HUDEP-2 (cell line): ENCODE measurements at regions not wholly inside any gene's neighbourhood (a gene's known extent, or its start where the extent isn't known, plus 50 kb on each side); places are given as distances from the start of the nearest gene placed in this dataset.
"Not testable (repeated sequence)": the region's sequence is repeated elsewhere in the genome, so short reads cannot be mapped to it uniquely, and the experiment has no call there.

ENCODE experiments used
- DNase-seq, 76 experiments: peaks; one replicate each; lab custom pipeline; 2025; ENCODE audit not compliant: unreplicated experiment in 76 of 76; lab: John Stamatoyannopoulos, UW

- not testable (repeated sequence) for DNase-seq
Observed at GRCh38 chr17:30644287-30644686, 167.1 kb downstream of the GOSR1 start.

GRCh38 chr17:30641428-30641827 is 164.2 kb downstream of the GOSR1 start:
- not testable (repeated sequence) for DNase-seq

GRCh38 chr17:30639391-30639790 is 162.2 kb downstream of the GOSR1 start:
- not testable (repeated sequence) for DNase-seq

- DNase-seq: not testable (repeated sequence)
Observed at GRCh38 chr17:30638968-30639367, 161.8 kb downstream of the GOSR1 start.

GRCh38 chr17:30631651-30632050 is 154.4 kb downstream of the GOSR1 start:
- not testable (repeated sequence) for DNase-seq

- not testable (repeated sequence) for DNase-seq
Observed at GRCh38 chr17:30625380-30625779, 148.2 kb downstream of the GOSR1 start.

GRCh38 chr17:30624180-30624579 is 147.0 kb downstream of the GOSR1 start:
- not testable (repeated sequence) for DNase-seq

- not testable (repeated sequence) for DNase-seq
Observed at GRCh38 chr17:30609682-30610081, 132.5 kb downstream of the GOSR1 start.

GRCh38 chr17:30605523-30605922 is 128.3 kb downstream of the GOSR1 start:
- DNase-seq: no peak

- DNase-seq: no peak
Observed at GRCh38 chr17:30605027-30605426, 127.8 kb downstream of the GOSR1 start.

- DNase-seq: not testable (repeated sequence)
Observed at GRCh38 chr17:30602396-30602795, 125.2 kb downstream of the GOSR1 start.

- not testable (repeated sequence) for DNase-seq
Observed at GRCh38 chr17:30601984-30602383, 124.8 kb downstream of the GOSR1 start.

- DNase-seq: peak in 10 of 76 experiments; percentile 2 to 44 (median 18)
Observed at GRCh38 chr17:30600830-30601494, 123.8 kb downstream of the GOSR1 start.

- DNase-seq: peak in 72 of 76 experiments; percentile 11 to 81 (median 63)
Observed at GRCh38 chr17:30600060-30600829, 123.0 kb downstream of the GOSR1 start.

- no peak for DNase-seq
Observed at GRCh38 chr17:30599428-30600059, 122.3 kb downstream of the GOSR1 start.

GRCh38 chr17:30597776-30598288 is 120.6 kb downstream of the GOSR1 start:
- DNase-seq: no peak

- not testable (repeated sequence) for DNase-seq
Observed at GRCh38 chr17:30596948-30597775, 120.0 kb downstream of the GOSR1 start.

- not testable (repeated sequence) for DNase-seq
Observed at GRCh38 chr17:30594953-30595371, 117.8 kb downstream of the GOSR1 start.

- no peak for DNase-seq
Observed at GRCh38 chr17:30594223-30594952, 117.2 kb downstream of the GOSR1 start.
